ENCODE measurements at regions not wholly inside any gene's neighbourhood (a gene's known extent, or its start where the extent isn't known, plus 50 kb on each side); places are given as distances from the start of the nearest gene placed in this dataset.

DNA sequence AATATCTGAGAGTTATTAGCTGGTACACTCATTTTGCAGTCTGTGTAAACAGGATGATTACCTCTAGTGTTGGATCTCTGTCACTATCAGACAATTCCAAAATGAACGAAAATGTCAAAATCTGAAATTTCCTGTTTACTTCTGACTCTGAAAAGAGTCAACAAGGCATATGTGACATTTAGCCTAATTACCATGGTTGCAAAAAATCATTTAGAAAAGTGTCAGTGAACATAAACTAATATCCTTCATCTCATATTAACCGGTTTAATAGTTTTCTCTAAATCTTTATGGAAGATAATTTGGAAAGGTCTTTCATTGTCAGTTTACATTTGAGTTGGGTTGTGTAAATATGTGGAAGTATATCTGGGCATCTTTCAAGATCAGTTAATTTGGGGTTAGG lies 431.8 kb upstream of the HSF2 start:
- no peaks in the 10 kb centered on the region for H3K4me1 ChIP-seq (ENCODE audit: control insufficient read depth, insufficient read depth, low read length)
- H3K9me3 ChIP-seq (replicated peaks; ENCODE audit: control insufficient read depth, insufficient read depth, low read length), result no peaks in the 10 kb centered on the region
- CTCF ChIA-PET, result no interaction called here
- no TSS peak for BruUV-seq (replicated peaks)
- no peak overlapping the region for H2AFZ ChIP-seq (ENCODE audit: control insufficient read depth, low read depth, low read length)
- RAD21 ChIA-PET (ENCODE audit: unreplicated experiment), result no interaction called here
- H3K79me2 ChIP-seq (ENCODE audit: control insufficient read depth, insufficient read depth, low read length), result no peaks in the 10 kb centered on the region
- no peaks in the 10 kb centered on the region for H3K27me3 ChIP-seq (replicated peaks in 1 of 2; ENCODE audit: control insufficient read depth in 2 of 2, insufficient read depth in 2 of 2, low read length in 1 of 2)
- DNase-seq (ENCODE audit: low read depth, low spot score) (no peak), ATAC-seq (no peak), FAIRE-seq (no peak)
- in situ Hi-C loops (cut with MboI) (no loop called here), intact Hi-C loops (cut with micrococcal nuclease; ENCODE audit: unreplicated experiment) (no loop called here)
- no peaks in the 10 kb centered on the region for H3K36me3 ChIP-seq (ENCODE audit: control insufficient read depth in 2 of 2, insufficient read depth in 2 of 2, low read length in 1 of 2)
- no peak overlapping the region for H3K4me3 ChIP-seq
- POLR2A ChIA-PET, result no interaction called here
- 46% methylated on average over 2 of the region's 2 CpGs for WGBS (ENCODE audit: insufficient coverage, insufficient replicate concordance, low lambda C conversion rate, missing lambda C conversion rate)
- no peak overlapping the region for H3K9ac ChIP-seq (ENCODE audit: control insufficient read depth, insufficient read depth, low read length)
- no peaks in the 10 kb centered on the region for H4K20me1 ChIP-seq (ENCODE audit: control insufficient read depth, insufficient read depth)
- H3K4me2 ChIP-seq (ENCODE audit: control insufficient read depth, insufficient read depth), result no peak overlapping the region
- SMC1A ChIA-PET (ENCODE audit: uncharacterized antibody, unreplicated experiment), result no interaction called here
- no peak overlapping the region for H3K27ac ChIP-seq (ENCODE audit: control insufficient read depth, insufficient read depth)
- TF ChIP-seq, protein P1, sequence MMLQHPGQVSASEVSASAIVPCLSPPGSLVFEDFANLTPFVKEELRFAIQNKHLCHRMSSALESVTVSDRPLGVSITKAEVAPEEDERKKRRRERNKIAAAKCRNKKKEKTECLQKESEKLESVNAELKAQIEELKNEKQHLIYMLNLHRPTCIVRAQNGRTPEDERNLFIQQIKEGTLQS (IDR thresholded peaks at IDR 0.05; ENCODE audit: borderline replicate concordance, extremely low read depth, low read depth, low read length), result no peak
- TF ChIP-seq SP1 (IDR thresholded peaks at IDR 0.05; ENCODE audit: low read depth, low read length), result no peak
- TF ChIP-seq RAD21 (IDR thresholded peaks at IDR 0.05; ENCODE audit: insufficient read depth, low read depth, low read length), result no peak
- no peak for TF ChIP-seq FOXM1 (IDR thresholded peaks at IDR 0.05; ENCODE audit: low read depth, low read length)
- TF ChIP-seq CHD2 (IDR thresholded peaks at IDR 0.05; ENCODE audit: borderline replicate concordance, low read depth, low read length), result no peak
- TF ChIP-seq TCF12 (IDR thresholded peaks at IDR 0.05; ENCODE audit: low read depth, low read length), result no peak
- TF ChIP-seq ZNF384 (IDR thresholded peaks at IDR 0.05; ENCODE audit: borderline replicate concordance, low read depth, low read length), result no peak
- TF ChIP-seq, protein P2, sequence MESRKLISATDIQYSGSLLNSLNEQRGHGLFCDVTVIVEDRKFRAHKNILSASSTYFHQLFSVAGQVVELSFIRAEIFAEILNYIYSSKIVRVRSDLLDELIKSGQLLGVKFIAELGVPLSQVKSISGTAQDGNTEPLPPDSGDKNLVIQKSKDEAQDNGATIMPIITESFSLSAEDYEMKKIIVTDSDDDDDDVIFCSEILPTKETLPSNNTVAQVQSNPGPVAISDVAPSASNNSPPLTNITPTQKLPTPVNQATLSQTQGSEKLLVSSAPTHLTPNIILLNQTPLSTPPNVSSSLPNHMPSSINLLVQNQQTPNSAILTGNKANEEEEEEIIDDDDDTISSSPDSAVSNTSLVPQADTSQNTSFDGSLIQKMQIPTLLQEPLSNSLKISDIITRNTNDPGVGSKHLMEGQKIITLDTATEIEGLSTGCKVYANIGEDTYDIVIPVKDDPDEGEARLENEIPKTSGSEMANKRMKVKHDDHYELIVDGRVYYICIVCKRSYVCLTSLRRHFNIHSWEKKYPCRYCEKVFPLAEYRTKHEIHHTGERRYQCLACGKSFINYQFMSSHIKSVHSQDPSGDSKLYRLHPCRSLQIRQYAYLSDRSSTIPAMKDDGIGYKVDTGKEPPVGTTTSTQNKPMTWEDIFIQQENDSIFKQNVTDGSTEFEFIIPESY (IDR thresholded peaks at IDR 0.05), result no peak
- TF ChIP-seq JUND (IDR thresholded peaks at IDR 0.05; ENCODE audit: low read depth, low read length), result no peak
- TF ChIP-seq, protein P3, sequence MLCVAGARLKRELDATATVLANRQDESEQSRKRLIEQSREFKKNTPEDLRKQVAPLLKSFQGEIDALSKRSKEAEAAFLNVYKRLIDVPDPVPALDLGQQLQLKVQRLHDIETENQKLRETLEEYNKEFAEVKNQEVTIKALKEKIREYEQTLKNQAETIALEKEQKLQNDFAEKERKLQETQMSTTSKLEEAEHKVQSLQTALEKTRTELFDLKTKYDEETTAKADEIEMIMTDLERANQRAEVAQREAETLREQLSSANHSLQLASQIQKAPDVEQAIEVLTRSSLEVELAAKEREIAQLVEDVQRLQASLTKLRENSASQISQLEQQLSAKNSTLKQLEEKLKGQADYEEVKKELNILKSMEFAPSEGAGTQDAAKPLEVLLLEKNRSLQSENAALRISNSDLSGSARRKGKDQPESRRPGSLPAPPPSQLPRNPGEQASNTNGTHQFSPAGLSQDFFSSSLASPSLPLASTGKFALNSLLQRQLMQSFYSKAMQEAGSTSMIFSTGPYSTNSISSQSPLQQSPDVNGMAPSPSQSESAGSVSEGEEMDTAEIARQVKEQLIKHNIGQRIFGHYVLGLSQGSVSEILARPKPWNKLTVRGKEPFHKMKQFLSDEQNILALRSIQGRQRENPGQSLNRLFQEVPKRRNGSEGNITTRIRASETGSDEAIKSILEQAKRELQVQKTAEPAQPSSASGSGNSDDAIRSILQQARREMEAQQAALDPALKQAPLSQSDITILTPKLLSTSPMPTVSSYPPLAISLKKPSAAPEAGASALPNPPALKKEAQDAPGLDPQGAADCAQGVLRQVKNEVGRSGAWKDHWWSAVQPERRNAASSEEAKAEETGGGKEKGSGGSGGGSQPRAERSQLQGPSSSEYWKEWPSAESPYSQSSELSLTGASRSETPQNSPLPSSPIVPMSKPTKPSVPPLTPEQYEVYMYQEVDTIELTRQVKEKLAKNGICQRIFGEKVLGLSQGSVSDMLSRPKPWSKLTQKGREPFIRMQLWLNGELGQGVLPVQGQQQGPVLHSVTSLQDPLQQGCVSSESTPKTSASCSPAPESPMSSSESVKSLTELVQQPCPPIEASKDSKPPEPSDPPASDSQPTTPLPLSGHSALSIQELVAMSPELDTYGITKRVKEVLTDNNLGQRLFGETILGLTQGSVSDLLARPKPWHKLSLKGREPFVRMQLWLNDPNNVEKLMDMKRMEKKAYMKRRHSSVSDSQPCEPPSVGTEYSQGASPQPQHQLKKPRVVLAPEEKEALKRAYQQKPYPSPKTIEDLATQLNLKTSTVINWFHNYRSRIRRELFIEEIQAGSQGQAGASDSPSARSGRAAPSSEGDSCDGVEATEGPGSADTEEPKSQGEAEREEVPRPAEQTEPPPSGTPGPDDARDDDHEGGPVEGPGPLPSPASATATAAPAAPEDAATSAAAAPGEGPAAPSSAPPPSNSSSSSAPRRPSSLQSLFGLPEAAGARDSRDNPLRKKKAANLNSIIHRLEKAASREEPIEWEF (IDR thresholded peaks at IDR 0.05; ENCODE audit: insufficient replicate concordance, low read depth, low read length), result no peak
- TF ChIP-seq NRF1 (conservative IDR thresholded peaks at IDR 0.05; ENCODE audit: low read depth, low read length), result no peak
- TF ChIP-seq, protein P4, sequence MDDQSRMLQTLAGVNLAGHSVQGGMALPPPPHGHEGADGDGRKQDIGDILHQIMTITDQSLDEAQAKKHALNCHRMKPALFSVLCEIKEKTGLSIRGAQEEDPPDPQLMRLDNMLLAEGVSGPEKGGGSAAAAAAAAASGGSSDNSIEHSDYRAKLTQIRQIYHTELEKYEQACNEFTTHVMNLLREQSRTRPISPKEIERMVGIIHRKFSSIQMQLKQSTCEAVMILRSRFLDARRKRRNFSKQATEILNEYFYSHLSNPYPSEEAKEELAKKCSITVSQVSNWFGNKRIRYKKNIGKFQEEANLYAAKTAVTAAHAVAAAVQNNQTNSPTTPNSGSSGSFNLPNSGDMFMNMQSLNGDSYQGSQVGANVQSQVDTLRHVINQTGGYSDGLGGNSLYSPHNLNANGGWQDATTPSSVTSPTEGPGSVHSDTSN (IDR thresholded peaks at IDR 0.05; ENCODE audit: insufficient replicate concordance, low read depth, low read length), result no peak
- no peak for TF ChIP-seq WRNIP1 (IDR thresholded peaks at IDR 0.05; ENCODE audit: borderline replicate concordance, low read depth, low read length)
- TF ChIP-seq BCL11A (IDR thresholded peaks at IDR 0.05; ENCODE audit: low read depth, low read length), result no peak

Measured in GM12878 (cell line).